A673 (cell line): ENCODE measurements at regions not wholly inside any gene's neighbourhood (a gene's known extent, or its start where the extent isn't known, plus 50 kb on each side); places are given as distances from the start of the nearest gene placed in this dataset.

Experiments
- BruUV-seq: library from RNA; stranded (reverse); fragments of 400-500 nt; replicated peaks from 2 replicates; lab custom pipeline; 2021; lab: Mats Ljungman, UMichigan
- CTCF ChIA-PET: fragments of 300-600 bp; sonication (Branson Sonifier 250); formaldehyde crosslinking; loops from one replicate; lab custom pipeline; 2022; ENCODE audit warnings: antibody characterized with exemption; lab: Charles Lee
- POLR2A ChIA-PET: fragments of 300-600 bp; sonication (Branson Sonifier 250); formaldehyde crosslinking; loops from one replicate; lab custom pipeline; 2022; ENCODE audit warnings: antibody characterized with exemption; ENCODE audit not compliant: low non-redundant PET; lab: Charles Lee
- DNase-seq: peaks from one replicate; pipeline ENCODE4 v3.0.0-alpha.2; 2015; ENCODE audit warnings: low spot score
- H3K27ac ChIP-seq: fragments of 200-600 bp; sonication (generic); 2 replicates; pipeline ENCODE4 v1.5.1; 2016; ENCODE audit warnings: mixed run types, low read depth, mild to moderate bottlenecking, mixed read lengths, antibody characterized with exemption, low read length; ENCODE audit not compliant: poor library complexity, severe bottlenecking
- H3K27me3 ChIP-seq: fragments of 200-600 bp; sonication (generic); replicated peaks from 2 replicates; pipeline ENCODE4 v1.6.1; 2017; ENCODE audit warnings: mixed run types, low read depth, mild to moderate bottlenecking, mixed read lengths, antibody characterized with exemption, low read length; ENCODE audit not compliant: insufficient read depth, poor library complexity
- H3K36me3 ChIP-seq: fragments of 200-600 bp; sonication (generic); 2 replicates; pipeline ENCODE4 v1.6.1; 2016; ENCODE audit warnings: mixed run types, mild to moderate bottlenecking, mixed read lengths, antibody characterized with exemption, low read length; ENCODE audit not compliant: insufficient read depth, poor library complexity, severe bottlenecking
- H3K4me1 ChIP-seq: fragments of 200-600 bp; sonication (generic); 2 replicates; pipeline ENCODE4 v1.6.1; 2017; ENCODE audit warnings: mixed run types, mild to moderate bottlenecking, mixed read lengths, antibody characterized with exemption, low read length; ENCODE audit not compliant: insufficient read depth, poor library complexity, severe bottlenecking
- H3K4me3 ChIP-seq: fragments of 200-600 bp; sonication (generic); 2 replicates; pipeline ENCODE4 v1.5.1; 2016; ENCODE audit warnings: low read depth, mixed run types, mild to moderate bottlenecking, mixed read lengths, low read length; ENCODE audit not compliant: poor library complexity, severe bottlenecking
- H3K9me3 ChIP-seq: fragments of 200-600 bp; sonication (generic); 2 replicates; pipeline ENCODE4 v1.6.1; 2016; ENCODE audit warnings: mixed run types, low read depth, mild to moderate bottlenecking, mixed read lengths, antibody characterized with exemption, low read length; ENCODE audit not compliant: poor library complexity, severe bottlenecking
- CTCF ChIP-seq: fragments of 300-800, 200-600 bp; sonication (generic); conservative IDR thresholded peaks from 2 replicates; pipeline ENCODE4 v1.5.1; 2017; ENCODE audit warnings: low read depth, mild to moderate bottlenecking, antibody characterized with exemption, low read length, moderate library complexity, mixed read lengths
- EZH2 ChIP-seq: fragments of 200-600 bp; sonication (generic); IDR thresholded peaks from 2 replicates; pipeline ENCODE4 v1.6.1; 2017; ENCODE audit warnings: borderline replicate concordance, low read depth, mild to moderate bottlenecking, mixed read lengths, antibody characterized with exemption, low read length; ENCODE audit not compliant: poor library complexity, severe bottlenecking
- intact Hi-C: fragments of 100-400 bp; cut with micrococcal nuclease; formaldehyde crosslinking; loops from one replicate; pipeline ENCODE4 v1.10.0; 2022; ENCODE audit not compliant: unreplicated experiment

GRCh38 chr7:132652507-132652906, 76.2 kb upstream of the PLXNA4 start:
- H3K9me3 ChIP-seq = no peaks in the 10 kb centered on the region
- TF ChIP-seq EZH2 = no peak
- TF ChIP-seq CTCF = no peak
- H3K27ac ChIP-seq = no peak overlapping the region
- ChIA-PET CTCF (no interaction called here), POLR2A (no interaction called here)
- no peak for DNase-seq
- intact Hi-C loops = no loop called here
- peaks cover 30% of the 10 kb centered on the region for H3K4me1 ChIP-seq
- H3K27me3 ChIP-seq = no peaks in the 10 kb centered on the region
- no peaks in the 10 kb centered on the region for H3K36me3 ChIP-seq
- BruUV-seq = no TSS peak
- no peak overlapping the region for H3K4me3 ChIP-seq

GRCh38 chr7:132650498-132650897, 74.2 kb upstream of the PLXNA4 start:
- ChIA-PET CTCF (no interaction called here), POLR2A (no interaction called here)
- TF ChIP-seq EZH2 (no peak), CTCF (no peak)
- Histone ChIP-seq H3K9me3 (no peaks in the 10 kb centered on the region), H3K36me3 (no peaks in the 10 kb centered on the region), H3K27me3 (no peaks in the 10 kb centered on the region), H3K27ac (no peak overlapping the region), H3K4me1 (peaks cover 10% of the 10 kb centered on the region), H3K4me3 (no peak overlapping the region)
- intact Hi-C loops = no loop called here
- DNase-seq = peak; percentile 33
- BruUV-seq = no TSS peak

- Histone ChIP-seq H3K27ac (no peak overlapping the region), H3K36me3 (no peaks in the 10 kb centered on the region), H3K4me1 (no peaks in the 10 kb centered on the region), H3K27me3 (no peaks in the 10 kb centered on the region), H3K4me3 (no peak overlapping the region), H3K9me3 (no peaks in the 10 kb centered on the region)
- no peak for DNase-seq
- TF ChIP-seq CTCF (no peak), EZH2 (no peak)
- POLR2A ChIA-PET = no interaction called here
- BruUV-seq = no TSS peak
- CTCF ChIA-PET = no interaction called here
- intact Hi-C loops = no loop called here
Observed at GRCh38 chr7:132647311-132647710, 71.0 kb upstream of the PLXNA4 start.
